CD4-positive, alpha-beta T cell treated with Interferon gamma for 1 hour (primary cell): ENCODE measurements at regions not wholly inside any gene's neighbourhood (a gene's known extent, or its start where the extent isn't known, plus 50 kb on each side); places are given as distances from the start of the nearest gene placed in this dataset.

Experiments used
- DNase-seq: peaks from one replicate; pipeline ENCODE4 v3.0.0-alpha.2; 2020

- DNase-seq: no peak
These were observed 62.0 kb downstream of the HFE start for GRCh38 chr6:26149240-26149639.

- DNase-seq: no peak
These were observed 65.2 kb downstream of the HFE start for GRCh38 chr6:26152226-26153101.

- no peak for DNase-seq
These were observed 68.1 kb downstream of the HFE start for GRCh38 chr6:26155061-26155930.

GRCh38 chr6:26156105-26156849, 69.0 kb downstream of the HFE start:
- peak; percentile 91 for DNase-seq

- DNase-seq: no peak
These were observed 69.6 kb downstream of the HFE start for GRCh38 chr6:26156850-26157250.

- DNase-seq: peak; percentile 90
These were observed 70.2 kb downstream of the HFE start for GRCh38 chr6:26157251-26158075.

GRCh38 chr6:26158076-26158580, 70.9 kb downstream of the HFE start:
- DNase-seq: no peak

GRCh38 chr6:26158581-26159356, 71.5 kb downstream of the HFE start:
- DNase-seq: peak; percentile 60

GRCh38 chr6:26159357-26160273, 72.4 kb downstream of the HFE start:
- DNase-seq: no peak

- no peak for DNase-seq
These were observed 74.1 kb downstream of the HFE start for GRCh38 chr6:26161322-26161721.

- DNase-seq: no peak
These were observed 75.2 kb downstream of the HFE start for GRCh38 chr6:26162399-26162798.

- DNase-seq: no peak
These were observed 76.3 kb downstream of the HFE start for GRCh38 chr6:26163427-26164119.

- no peak for DNase-seq
These were observed 76.9 kb downstream of the HFE start for GRCh38 chr6:26164120-26164505.

- DNase-seq: no peak
These were observed 78.1 kb downstream of the HFE start for GRCh38 chr6:26165261-26165790.

- DNase-seq: no peak
These were observed 83.0 kb downstream of the HFE start for GRCh38 chr6:26170181-26170580.

GRCh38 chr6:26170951-26171841, 84.0 kb downstream of the HFE start:
- no peak for DNase-seq

- peak; percentile 28 for DNase-seq
These were observed 85.4 kb downstream of the HFE start for GRCh38 chr6:26172608-26172968.

GRCh38 chr6:26173836-26174145, 86.6 kb downstream of the HFE start:
- DNase-seq: no peak
